ENCODE measurements at regions not wholly inside any gene's neighbourhood (a gene's known extent, or its start where the extent isn't known, plus 50 kb on each side); places are given as distances from the start of the nearest gene placed in this dataset.

GRCh38 chr3:20256144-20256543 lies 70.1 kb upstream of the SGO1 start:
- no peak for TF ChIP-seq CTCF (IDR thresholded peaks at IDR 0.05; ENCODE audit: poor library complexity, severe bottlenecking)
- TF ChIP-seq POLR2AphosphoS5 (IDR thresholded peaks at IDR 0.05), result no peak
- no peak for TF ChIP-seq EZH2 (IDR thresholded peaks at IDR 0.05; ENCODE audit: borderline replicate concordance, insufficient read depth, low read length, poor library complexity, severe bottlenecking)
- TF ChIP-seq REST (IDR thresholded peaks at IDR 0.05; ENCODE audit: borderline replicate concordance), result no peak
- no peak for TF ChIP-seq RAD21 (conservative IDR thresholded peaks at IDR 0.05)
- no peak for TF ChIP-seq EP300 (conservative IDR thresholded peaks at IDR 0.05; ENCODE audit: poor library complexity, severe bottlenecking)
- no peak for TF ChIP-seq MXI1 (conservative IDR thresholded peaks at IDR 0.05; ENCODE audit: poor library complexity, severe bottlenecking)
- TF ChIP-seq TAF1 (IDR thresholded peaks at IDR 0.05; ENCODE audit: low read depth), result no peak
- no peak for TF ChIP-seq SMC3 (conservative IDR thresholded peaks at IDR 0.05; ENCODE audit: poor library complexity)

Measured in neural cell (in vitro differentiated cells).